ENCODE measurements at regions not wholly inside any gene's neighbourhood (a gene's known extent, or its start where the extent isn't known, plus 50 kb on each side); places are given as distances from the start of the nearest gene placed in this dataset.
"Not testable (repeated sequence)": the region's sequence is repeated elsewhere in the genome, so short reads cannot be mapped to it uniquely, and the experiment has no call there.

DNA sequence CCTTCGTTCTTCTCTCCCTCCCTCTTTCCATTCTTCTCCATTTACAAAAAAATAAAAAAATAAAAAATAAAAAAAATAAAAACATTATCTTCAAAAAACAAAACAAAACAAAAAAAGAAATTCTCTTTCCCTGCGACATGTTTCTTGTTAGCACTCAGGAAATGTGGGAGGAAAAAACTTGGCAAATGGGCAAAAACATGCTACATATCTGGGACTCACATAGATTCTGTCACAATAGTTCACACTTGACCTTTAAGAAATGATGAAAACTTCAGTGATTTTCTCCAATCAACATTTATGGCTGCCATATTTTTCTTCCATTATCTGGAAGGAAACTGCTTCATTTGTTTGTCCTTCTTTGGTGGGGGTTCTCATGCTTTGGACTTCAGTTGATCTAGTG, 109.3 kb downstream of the PRKAB2 start:
- no peak for DNase-seq (ENCODE audit: low read depth, low spot score)

GRCh38 chr1:147061880-147062279, 110.4 kb downstream of the PRKAB2 start:
- not testable (repeated sequence) for DNase-seq (ENCODE audit: low read depth, low spot score)

DNA sequence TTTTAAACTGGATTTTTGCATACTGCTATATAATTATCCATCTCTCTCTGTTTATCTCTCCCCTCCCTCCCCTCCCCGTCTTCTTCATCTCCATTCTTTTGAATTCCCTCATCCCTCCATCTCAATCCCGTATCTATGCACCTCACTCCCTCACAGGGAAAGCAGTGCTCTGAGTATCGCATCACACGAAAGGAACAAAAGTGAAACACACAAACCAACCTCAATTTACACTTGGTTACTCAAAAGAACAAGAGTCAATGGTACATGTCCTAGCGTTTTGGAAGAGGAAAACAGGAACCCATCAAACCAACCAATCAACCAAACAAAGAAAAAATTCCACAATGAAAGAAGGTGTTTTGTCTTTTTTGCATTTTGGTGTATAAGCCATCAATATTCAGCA, 115.1 kb downstream of the NBPF12 start:
- DNase-seq (ENCODE audit: low read depth, low spot score): no peak

DNA sequence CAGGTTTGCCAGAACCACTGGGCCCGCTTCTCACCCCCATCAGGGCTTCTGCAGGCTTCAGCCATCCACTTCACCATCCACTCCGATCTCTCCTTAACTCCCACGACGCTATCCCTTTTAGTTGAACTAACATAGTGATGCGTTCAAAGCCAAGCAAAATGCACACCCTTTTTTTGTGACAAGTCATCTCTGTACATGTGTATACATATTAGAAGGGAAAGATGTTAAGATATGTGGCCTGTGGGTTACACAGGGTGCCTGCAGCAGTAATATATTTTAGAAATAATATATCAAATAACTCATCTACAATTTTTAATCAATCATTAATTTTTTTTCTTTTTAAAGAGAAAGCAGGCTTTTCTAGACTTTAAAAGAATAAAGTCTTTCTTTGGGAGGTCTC, 114.6 kb downstream of the NBPF12 start:
- no peak for DNase-seq (ENCODE audit: low read depth, low spot score)

DNA sequence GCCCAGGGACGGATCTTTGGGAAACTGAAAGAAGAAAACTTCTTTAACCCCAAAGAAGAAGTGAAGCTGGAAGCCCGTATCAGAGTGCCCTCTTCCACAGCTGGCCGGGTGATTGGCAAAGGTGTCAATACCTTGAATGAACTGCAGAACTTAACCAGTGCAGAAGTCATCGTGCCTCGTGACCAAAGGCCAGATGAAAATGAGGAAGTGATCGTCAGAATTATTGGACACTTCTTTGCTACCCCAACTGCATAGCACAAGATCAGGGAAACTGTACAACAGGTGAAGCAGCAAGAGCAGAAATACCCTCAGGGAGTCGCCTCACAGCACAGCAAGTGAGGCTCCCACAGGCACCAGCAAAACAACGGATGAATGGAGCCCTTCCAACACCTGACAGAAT, 114.0 kb downstream of the NBPF12 start:
- no peak for DNase-seq (ENCODE audit: low read depth, low spot score)

- DNase-seq (ENCODE audit: low read depth, low spot score): no peak
Measured at GRCh38 chr1:147051136-147051535, 113.0 kb downstream of the NBPF12 start.

GRCh38 chr1:147050654-147051053, 112.5 kb downstream of the NBPF12 start:
- no peak for DNase-seq (ENCODE audit: low read depth, low spot score)

- not testable (repeated sequence) for DNase-seq (ENCODE audit: low read depth, low spot score)
Measured at GRCh38 chr1:147046863-147047394, 108.8 kb downstream of the NBPF12 start.

GRCh38 chr1:147046189-147046862, 108.2 kb downstream of the NBPF12 start:
- no peak for DNase-seq (ENCODE audit: low read depth, low spot score)
